HG02610 (cell line): ENCODE measurements at regions not wholly inside any gene's neighbourhood (a gene's known extent, or its start where the extent isn't known, plus 50 kb on each side); places are given as distances from the start of the nearest gene placed in this dataset.
"Not testable (repeated sequence)": the region's sequence is repeated elsewhere in the genome, so short reads cannot be mapped to it uniquely, and the experiment has no call there.

Experiments
- ATAC-seq: cut with Tn5 transposase; IDR thresholded peaks from one replicate; pipeline ENCODE4 v1.9.1; 2021; ENCODE audit warnings: mild to moderate bottlenecking, moderate library complexity; ENCODE audit not compliant: unreplicated experiment

- ATAC-seq, result no peak
These were observed 173.1 kb downstream of the KLHL28 start for GRCh38 chr14:44788612-44789011.

DNA sequence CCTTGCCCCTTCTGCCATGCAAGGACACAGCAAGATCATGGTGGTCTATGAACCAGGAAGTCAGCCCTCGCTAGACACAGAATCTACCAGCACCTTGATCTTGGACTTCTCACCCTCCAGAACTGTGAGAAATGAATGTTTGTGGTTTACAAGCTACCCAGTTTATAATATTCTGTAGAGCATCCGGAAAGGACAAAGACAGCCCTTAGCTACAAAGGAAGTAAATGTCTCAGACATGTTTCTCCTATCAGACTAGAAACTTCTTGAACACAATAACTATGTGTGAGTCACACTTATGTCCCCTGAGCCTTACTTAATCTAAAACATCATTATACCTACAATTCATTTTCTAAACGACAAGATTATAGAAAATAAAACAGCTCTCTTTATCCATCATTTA, 176.7 kb downstream of the KLHL28 start:
- ATAC-seq, result no peak

- ATAC-seq, result no peak
These were observed 177.8 kb downstream of the KLHL28 start for GRCh38 chr14:44783901-44784300.

GRCh38 chr14:44782775-44783238, 178.9 kb downstream of the KLHL28 start:
- no peak for ATAC-seq

- ATAC-seq, result no peak
These were observed 180.8 kb downstream of the KLHL28 start for GRCh38 chr14:44780989-44781388.

DNA sequence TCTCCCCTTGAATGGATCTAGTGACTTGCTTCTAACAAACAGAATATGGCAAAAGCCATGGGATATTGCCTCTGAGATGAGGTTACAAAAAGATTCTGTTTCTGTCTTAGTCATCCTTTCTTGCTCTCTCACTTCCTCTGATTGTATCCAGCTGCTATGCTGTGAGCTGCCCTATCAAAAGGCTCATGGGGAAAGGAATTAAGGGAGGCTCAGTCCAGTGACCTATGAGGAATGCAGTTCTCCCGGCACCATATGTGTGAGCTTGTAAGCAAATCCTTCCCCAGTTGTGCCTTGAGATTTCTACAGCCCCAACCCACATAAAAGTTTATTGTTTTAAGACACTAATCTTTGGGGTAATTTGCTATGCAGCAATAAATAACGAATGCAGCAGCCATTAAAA, 183.1 kb downstream of the KLHL28 start:
- ATAC-seq, result peak; percentile 73

DNA sequence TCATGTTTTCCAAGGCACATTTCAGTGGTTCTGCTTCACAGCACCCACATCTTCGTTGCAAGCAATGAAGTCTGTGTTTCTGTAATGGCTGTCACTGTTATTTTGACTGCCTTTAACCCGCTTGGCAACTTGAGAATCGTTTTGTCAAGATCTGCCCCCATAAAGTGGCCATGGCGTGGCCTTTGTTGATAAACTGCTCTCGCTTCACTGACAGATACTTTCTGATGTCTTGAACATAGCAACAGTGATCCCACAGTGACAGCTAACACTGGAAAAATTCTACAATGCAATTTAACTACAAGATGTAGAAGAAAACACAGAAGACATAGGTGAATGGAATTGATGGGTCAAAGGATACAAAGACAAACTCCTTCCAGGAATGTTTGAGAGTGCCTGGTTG, 184.2 kb downstream of the KLHL28 start:
- ATAC-seq, result no peak

DNA sequence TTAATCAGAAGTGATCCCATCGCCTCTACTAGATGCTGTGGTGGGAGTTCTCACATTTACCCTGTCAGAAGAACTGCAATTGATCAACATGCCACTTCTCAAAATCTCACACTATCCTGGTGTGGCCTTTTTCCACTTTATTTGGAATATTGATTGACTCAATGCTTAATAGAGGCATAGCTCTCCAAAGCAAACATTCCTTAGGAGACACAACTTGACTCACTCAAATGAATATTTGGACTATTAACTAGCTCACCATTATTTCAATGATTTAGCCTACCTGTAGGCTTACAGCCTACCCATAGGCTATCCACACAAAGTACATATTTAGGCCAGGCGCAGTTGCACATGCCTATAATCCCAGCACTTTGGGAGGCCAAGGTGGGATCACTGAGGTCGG, 186.5 kb downstream of the KLHL28 start:
- no peak for ATAC-seq

DNA sequence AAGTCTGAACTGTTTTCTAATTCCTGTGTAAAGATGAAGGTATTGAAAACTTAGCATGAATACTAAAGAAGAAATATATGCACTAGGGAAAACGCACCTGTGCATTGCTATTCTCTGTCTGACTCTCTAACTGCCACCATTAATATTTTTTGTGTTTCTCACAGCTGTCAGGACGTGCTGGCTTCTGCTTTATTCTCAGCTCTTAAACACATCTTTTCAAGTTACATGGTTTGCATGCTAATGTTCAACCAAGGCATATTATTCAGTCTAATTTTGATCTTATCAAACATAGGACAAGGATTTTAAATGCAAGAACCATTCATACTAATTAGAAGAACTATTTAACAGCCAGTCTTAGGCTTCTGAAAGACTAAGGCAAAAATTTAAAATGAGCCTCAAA, 187.4 kb downstream of the KLHL28 start:
- ATAC-seq, result no peak

DNA sequence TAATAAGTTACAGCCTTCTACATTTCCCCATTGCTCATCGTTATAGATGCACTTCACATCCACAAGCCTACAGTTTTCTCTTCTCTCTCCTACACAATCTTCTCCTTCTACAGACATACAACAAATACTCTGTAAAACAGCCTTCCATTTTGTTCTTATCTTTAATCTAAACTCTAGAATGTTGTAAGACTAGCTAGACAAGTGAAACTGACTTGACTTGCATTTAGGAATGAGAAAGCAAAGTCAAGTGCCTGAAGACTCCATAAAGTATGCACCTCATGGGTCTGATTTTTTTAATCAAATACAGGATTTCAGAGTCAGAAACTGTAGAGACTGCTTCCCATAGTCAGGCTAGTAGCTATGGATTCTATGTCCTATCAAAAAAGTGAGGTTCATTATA, 190.3 kb downstream of the KLHL28 start:
- no peak for ATAC-seq

GRCh38 chr14:44770201-44770600, 191.5 kb downstream of the KLHL28 start:
- ATAC-seq, result no peak

- ATAC-seq, result no peak
These were observed 192.8 kb downstream of the KLHL28 start for GRCh38 chr14:44768935-44769334.

DNA sequence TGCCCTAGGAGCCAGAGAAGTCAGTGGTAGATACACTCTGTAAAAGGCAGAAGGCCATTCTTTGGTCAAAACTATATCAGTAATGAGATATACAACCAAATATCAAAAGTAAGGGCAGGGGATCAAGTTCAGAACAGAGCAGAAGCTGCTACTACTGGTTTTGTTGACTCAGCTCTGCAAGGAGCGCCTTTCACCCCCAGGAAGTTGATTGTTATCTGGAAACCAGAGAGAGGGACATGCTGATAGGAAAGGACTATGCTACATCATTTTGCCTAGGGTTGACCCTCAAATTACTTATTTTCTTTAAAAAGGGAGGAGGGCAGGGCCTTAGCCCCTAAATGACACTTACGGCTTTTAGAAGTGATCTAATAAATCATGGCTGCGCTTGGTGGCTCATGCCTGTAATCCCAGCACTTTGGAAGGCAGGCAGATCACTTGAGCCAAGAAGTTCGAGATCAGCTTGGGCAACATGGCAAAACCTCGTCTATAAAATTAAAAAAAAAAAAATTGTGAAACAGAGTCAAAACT, 194.0 kb downstream of the KLHL28 start:
- ATAC-seq, result no peak

DNA sequence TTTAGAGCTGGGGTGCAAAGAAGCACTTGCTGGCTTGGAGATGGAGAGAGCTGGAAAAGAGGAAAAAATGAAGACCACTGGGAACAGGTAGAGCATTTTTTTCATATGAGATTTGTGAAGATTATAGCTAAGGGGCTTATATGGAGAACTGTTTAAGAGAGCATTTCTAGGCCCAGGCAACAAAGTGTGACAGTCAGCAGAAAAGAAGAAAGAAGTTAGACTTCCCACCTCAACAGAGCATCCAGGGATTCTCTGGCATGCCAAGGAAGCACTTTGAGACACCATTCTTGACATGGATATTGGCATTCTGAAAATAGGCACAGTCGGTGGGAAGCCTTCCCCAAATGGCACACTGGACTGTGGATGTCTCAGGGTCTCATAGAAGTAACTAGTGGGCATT, 195.5 kb downstream of the KLHL28 start:
- ATAC-seq, result no peak

GRCh38 chr14:44763356-44763755, 198.4 kb downstream of the KLHL28 start:
- ATAC-seq, result no peak

DNA sequence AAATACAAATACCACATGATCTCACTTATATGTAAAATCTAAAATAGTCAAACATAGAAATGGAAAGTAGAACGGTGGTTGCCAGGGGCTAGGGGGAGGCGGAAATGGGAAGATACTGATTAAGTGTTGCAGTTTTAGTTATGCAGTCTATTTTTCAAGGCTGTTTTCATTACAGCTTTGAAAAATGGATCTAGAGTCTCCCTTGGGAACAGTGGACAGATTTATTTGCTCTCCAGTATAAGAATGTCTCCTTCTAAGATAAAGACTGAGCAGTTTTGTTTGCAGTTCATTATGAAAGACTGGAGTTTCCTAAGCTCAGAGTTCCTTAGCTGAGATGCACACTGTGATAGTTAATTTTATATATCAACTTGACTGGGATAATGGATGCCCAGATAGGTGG, 202.5 kb downstream of the KLHL28 start:
- ATAC-seq, result no peak

- ATAC-seq, result no peak
These were observed 205.2 kb downstream of the KLHL28 start for GRCh38 chr14:44756554-44756953.

DNA sequence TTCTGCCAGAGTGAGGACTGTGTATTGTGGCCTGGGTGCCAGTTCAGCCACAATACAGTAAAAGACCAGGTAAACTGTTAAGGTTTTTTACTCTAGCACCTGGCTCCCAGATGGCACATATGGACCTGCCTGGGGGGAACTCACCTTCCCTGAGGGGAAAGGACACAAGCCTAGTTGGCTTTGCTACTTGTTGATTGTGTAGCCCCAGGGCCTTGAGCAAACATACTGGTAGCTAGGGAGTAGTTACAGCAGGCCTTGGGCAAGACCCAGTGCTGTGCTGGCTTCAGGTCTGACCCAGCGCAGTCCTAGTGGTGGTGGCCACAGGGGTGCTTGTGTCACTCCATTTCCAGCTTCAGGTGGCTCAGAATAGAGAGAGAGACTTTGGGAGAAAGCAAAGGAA, 216.4 kb downstream of the KLHL28 start:
- no peak for ATAC-seq

DNA sequence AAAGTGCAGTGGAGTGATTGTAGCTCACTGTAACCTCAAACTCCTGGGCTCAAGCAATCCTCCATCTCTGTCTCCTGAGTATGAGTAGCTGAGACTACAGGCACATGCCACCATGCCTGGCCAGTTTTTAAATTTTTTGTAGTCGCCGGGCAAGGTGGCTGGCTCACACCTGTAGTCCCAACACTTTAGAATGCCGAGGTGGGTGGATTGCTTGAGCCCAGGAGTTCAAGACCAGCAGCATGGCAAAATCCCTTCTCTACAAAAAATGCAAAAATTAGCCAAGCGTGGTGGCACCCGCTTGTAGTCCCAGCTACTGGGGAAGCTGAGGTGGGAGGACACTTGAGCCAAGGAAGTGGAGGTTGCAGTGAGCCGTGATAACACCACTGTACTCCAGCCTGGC, 219.5 kb downstream of the KLHL28 start:
- ATAC-seq, result no peak

GRCh38 chr14:44741431-44741830, 220.3 kb downstream of the KLHL28 start:
- no peak for ATAC-seq

- ATAC-seq, result no peak
These were observed 225.4 kb downstream of the KLHL28 start for GRCh38 chr14:44736326-44736725.

- ATAC-seq, result no peak
These were observed 225.1 kb upstream of the FSCB start for GRCh38 chr14:44732144-44732543.

GRCh38 chr14:44730860-44731259, 223.8 kb upstream of the FSCB start:
- no peak for ATAC-seq

- ATAC-seq, result not testable (repeated sequence)
These were observed 214.3 kb upstream of the FSCB start for GRCh38 chr14:44721395-44721794.
